H1 (cell line): ENCODE measurements at regions not wholly inside any gene's neighbourhood (a gene's known extent, or its start where the extent isn't known, plus 50 kb on each side); places are given as distances from the start of the nearest gene placed in this dataset.

Source experiments
- CTCF ChIA-PET: fragments of 300-600 bp; sonication (Branson Sonifier 250); formaldehyde crosslinking; loops from one replicate; lab custom pipeline; 2021; ENCODE audit not compliant: partially characterized antibody; lab: Charles Lee
- POLR2A ChIA-PET: fragments of 300-600 bp; sonication (Branson Sonifier 250); formaldehyde crosslinking; loops from one replicate; lab custom pipeline; 2021; ENCODE audit warnings: inconsistent platforms; ENCODE audit not compliant: partially characterized antibody; lab: Charles Lee
- DNase-seq, 2 experiments: peaks; one replicate each; pipeline versions ENCODE4 v3.0.0 to v3.0.0-alpha.2; 2010 to 2022; ENCODE audit warnings: low spot score in 2 of 2, low read depth in 1 of 2, mixed read lengths in 1 of 2
- FAIRE-seq: peaks from 2 replicates; lab custom pipeline; 2011; peaks lifted over from hg19 to GRCh38; lab: Jason Lieb, UNC
- H2AFZ ChIP-seq: 2 replicates; pipeline ENCODE4 v1.8.1; 2012; ENCODE audit warnings: low read length, inconsistent platforms
- H2AK5ac ChIP-seq: 2 replicates; pipeline ENCODE4 v1.6.1; 2013; ENCODE audit warnings: low read depth, low read length
- H2BK120ac ChIP-seq: replicated peaks from 2 replicates; pipeline ENCODE3; 2013; ENCODE audit warnings: low read depth, low read length, inconsistent platforms
- H2BK12ac ChIP-seq: 2 replicates; pipeline ENCODE4 v1.6.1; 2013; ENCODE audit warnings: low read depth, low read length
- H2BK15ac ChIP-seq: 2 replicates; pipeline ENCODE4 v1.6.1; 2013; ENCODE audit warnings: low read length
- H2BK20ac ChIP-seq: 2 replicates; pipeline ENCODE4 v1.6.1; 2013; ENCODE audit warnings: low read length
- H2BK5ac ChIP-seq: 2 replicates; pipeline ENCODE4 v1.6.1; 2013; ENCODE audit warnings: low read depth, low read length
- H3K14ac ChIP-seq: 2 replicates; pipeline ENCODE4 v1.6.1; 2013; ENCODE audit warnings: inconsistent platforms; ENCODE audit not compliant: insufficient read length
- H3K18ac ChIP-seq: 2 replicates; pipeline ENCODE4 v1.6.1; 2013; ENCODE audit warnings: low read length; ENCODE audit errors: extremely low read depth
- H3K23ac ChIP-seq: 2 replicates; pipeline ENCODE4 v1.6.1; 2013; ENCODE audit warnings: inconsistent platforms; ENCODE audit not compliant: insufficient read length
- H3K23me2 ChIP-seq: 2 replicates; pipeline ENCODE4 v1.6.1; 2013; ENCODE audit warnings: low read depth, low read length
- H3K27ac ChIP-seq: 2 replicates; pipeline ENCODE4 v1.6.1; 2011; ENCODE audit warnings: low read depth, low read length, inconsistent platforms
- H3K27me3 ChIP-seq, 4 experiments: replicated peaks in 1 of 4; 1 replicate in 1 of 4; 2 replicates in 3 of 4; pipeline versions ENCODE4 v1.6.1 to v1.8.1; 2011 to 2013; ENCODE audit warnings: low read length in 3 of 4, mild to moderate bottlenecking in 3 of 4, inconsistent platforms in 2 of 4, mixed read lengths in 2 of 4, moderate library complexity in 1 of 4; ENCODE audit not compliant: control insufficient read depth in 3 of 4, insufficient read depth in 3 of 4; ENCODE audit errors: extremely low read depth in 1 of 4
- H3K36me3 ChIP-seq, 4 experiments: 2 replicates each; pipeline versions ENCODE4 v1.6.1 to v1.8.1; 2011 to 2013; ENCODE audit warnings: mild to moderate bottlenecking in 4 of 4, low read length in 3 of 4, moderate library complexity in 2 of 4, control low read depth in 1 of 4, inconsistent platforms in 1 of 4; ENCODE audit not compliant: insufficient read depth in 4 of 4, control insufficient read depth in 2 of 4
- H3K4ac ChIP-seq: replicated peaks from 2 replicates; pipeline ENCODE3; 2013; ENCODE audit warnings: low read length, low read depth, mixed read lengths, inconsistent platforms; ENCODE audit not compliant: insufficient read length
- H3K4me1 ChIP-seq, 4 experiments: replicated peaks in 1 of 4; 1 replicate in 1 of 4; 2 replicates in 3 of 4; pipeline versions ENCODE4 v1.6.1 to v1.8.1; 2011 to 2013; ENCODE audit warnings: low read length in 3 of 4, inconsistent platforms in 2 of 4, mixed read lengths in 1 of 4; ENCODE audit not compliant: insufficient read depth in 4 of 4, control insufficient read depth in 3 of 4
- H3K4me2 ChIP-seq, 2 experiments: 2 replicates each; pipeline versions ENCODE4 v1.6.1 to v1.8.1; 2011 to 2013; ENCODE audit warnings: low read depth in 2 of 2, low read length in 2 of 2, control low read depth in 1 of 2, inconsistent platforms in 1 of 2, mild to moderate bottlenecking in 1 of 2; ENCODE audit not compliant: insufficient read depth in 1 of 2
- H3K4me3 ChIP-seq, 4 experiments: fragments of 200-600, 300-600 bp in 1 of 4; sonication (generic), shearing (Covaris generic), sonication (Bioruptor Twin) in 1 of 4; 2 replicates each; pipeline versions ENCODE4 v1.5.1 to v1.8.1; 2011 to 2016; ENCODE audit warnings: low read length in 4 of 4, low read depth in 3 of 4, control low read depth in 2 of 4, inconsistent platforms in 2 of 4, mild to moderate bottlenecking in 2 of 4, mixed read lengths in 1 of 4, moderate library complexity in 1 of 4; ENCODE audit not compliant: insufficient read depth in 2 of 4; ENCODE audit errors: extremely low read depth in 1 of 4
- H3K56ac ChIP-seq: replicated peaks from 2 replicates; pipeline ENCODE3; 2013; ENCODE audit warnings: low read depth, mild to moderate bottlenecking, mixed read lengths, low read length, inconsistent platforms; ENCODE audit not compliant: insufficient read length
- H3K79me1 ChIP-seq: 2 replicates; pipeline ENCODE4 v1.6.1; 2013; ENCODE audit warnings: low read depth, low read length, control low read depth
- H3K79me2 ChIP-seq, 2 experiments: 2 replicates each; pipeline versions ENCODE4 v1.6.1 to v1.8.1; 2012 to 2013; ENCODE audit warnings: low read length in 2 of 2, mild to moderate bottlenecking in 2 of 2, inconsistent platforms in 1 of 2; ENCODE audit not compliant: insufficient read depth in 2 of 2, control insufficient read depth in 1 of 2
- H3K9ac ChIP-seq, 4 experiments: replicated peaks in 1 of 4; 1 replicate in 1 of 4; 2 replicates in 3 of 4; pipeline versions ENCODE4 v1.6.1 to v1.8.1; 2011 to 2013; ENCODE audit warnings: low read depth in 3 of 4, low read length in 3 of 4, control low read depth in 2 of 4, mild to moderate bottlenecking in 2 of 4, moderate library complexity in 2 of 4, inconsistent platforms in 1 of 4; ENCODE audit errors: extremely low read depth in 1 of 4
- H3K9me3 ChIP-seq, 2 experiments: 2 replicates each; pipeline versions ENCODE4 v1.6.1 to v1.8.1; 2012 to 2013; ENCODE audit warnings: mild to moderate bottlenecking in 2 of 2, moderate library complexity in 2 of 2, control low read depth in 1 of 2, inconsistent platforms in 1 of 2, low read depth in 1 of 2, low read length in 1 of 2, mixed read lengths in 1 of 2; ENCODE audit not compliant: insufficient read depth in 2 of 2
- H4K20me1 ChIP-seq, 2 experiments: replicated peaks in 1 of 2; 2 replicates each; pipeline versions ENCODE3 to v1.8.1; 2011 to 2013; ENCODE audit warnings: inconsistent platforms in 2 of 2, low read length in 2 of 2, mild to moderate bottlenecking in 1 of 2; ENCODE audit not compliant: insufficient read depth in 2 of 2, control insufficient read depth in 1 of 2
- H4K5ac ChIP-seq: 2 replicates; pipeline ENCODE4 v1.6.1; 2013; ENCODE audit warnings: low read length, low read depth, mixed read lengths, inconsistent platforms; ENCODE audit not compliant: insufficient read length
- H4K8ac ChIP-seq: 2 replicates; pipeline ENCODE4 v1.8.0; 2013; ENCODE audit warnings: mild to moderate bottlenecking, moderate library complexity, low read length, inconsistent platforms; ENCODE audit not compliant: insufficient read depth; ENCODE audit errors: extremely low read depth
- H4K91ac ChIP-seq: replicated peaks from 2 replicates; pipeline ENCODE3; 2013; ENCODE audit warnings: low read length, mixed read lengths, inconsistent platforms; ENCODE audit not compliant: insufficient read length
- GTF2F1 ChIP-seq: IDR thresholded peaks from 2 replicates; pipeline ENCODE4 v1.6.1; 2012; ENCODE audit warnings: low read depth, low read length, improper control_type of control experiment, borderline replicate concordance
- WGBS, 2 experiments: shearing (Covaris generic) in 1 of 2; methylation state at CpG; one replicate each; pipeline versions ENCODE4 v1.1.6 to v1.1.7; 2013 to 2015; ENCODE audit warnings: low lambda C conversion rate in 2 of 2, mixed read lengths in 2 of 2, inconsistent platforms in 1 of 2, low coverage in 1 of 2, missing lambda C conversion rate in 1 of 2; ENCODE audit not compliant: insufficient replicate concordance in 2 of 2, insufficient coverage in 1 of 2, insufficient read length in 1 of 2; ENCODE audit errors: extremely low coverage in 1 of 2, missing lambda C conversion rate in 1 of 2; 5-methylcytosine and 5-hydroxymethylcytosine counted together

GRCh38 chr1:67892476-67893125 lies 59.3 kb upstream of the GNG12 start:
- no peak overlapping the region for H3K27ac ChIP-seq
- H3K18ac ChIP-seq, result no peak overlapping the region
- no peak overlapping the region for H3K23ac ChIP-seq
- no peak overlapping the region for H2BK5ac ChIP-seq
- no peak overlapping the region for H3K9ac ChIP-seq
- no peak overlapping the region for H2AFZ ChIP-seq
- H2AK5ac ChIP-seq, result no peak overlapping the region
- no peaks in the 10 kb centered on the region for H3K27me3 ChIP-seq
- H4K8ac ChIP-seq, result no peak overlapping the region
- peaks cover 5 to 22% (median 15%) of the 10 kb centered on the region in 4 experiments for H3K4me1 ChIP-seq
- H3K4me2 ChIP-seq, result peak overlapping the region in 1 of 2 experiments; percentile 22; a peak in 1 of 4 replicates
- H2BK15ac ChIP-seq, result no peak overlapping the region
- CTCF ChIA-PET, result interaction anchor here (0.6 kb wide), 1 partner anchor 368 kb away, joined by 3 read pairs; no protein-coding TSS in a partner anchor
- H2BK12ac ChIP-seq, result no peak overlapping the region
- no peak overlapping the region for H3K4ac ChIP-seq
- H3K14ac ChIP-seq, result no peak overlapping the region
- no peaks in the 10 kb centered on the region for H3K36me3 ChIP-seq
- 38% methylated on average over 3 of the region's 3 CpGs; no CpG with 5 or more reads in 1 of the 2 experiments for WGBS, 2 experiments
- H3K23me2 ChIP-seq, result no peaks in the 10 kb centered on the region
- DNase-seq (no peak), FAIRE-seq (no peak)
- H3K79me1 ChIP-seq, result no peaks in the 10 kb centered on the region
- no peak overlapping the region for H3K56ac ChIP-seq
- H3K4me3 ChIP-seq, result no peak overlapping the region
- H2BK20ac ChIP-seq, result no peak overlapping the region
- no peak overlapping the region for H4K5ac ChIP-seq
- no peaks in the 10 kb centered on the region for H3K79me2 ChIP-seq
- H2BK120ac ChIP-seq, result no peak overlapping the region
- no peaks in the 10 kb centered on the region for H4K20me1 ChIP-seq
- POLR2A ChIA-PET, result no interaction called here
- no peak overlapping the region for H4K91ac ChIP-seq
- H3K9me3 ChIP-seq, result no peaks in the 10 kb centered on the region
- TF ChIP-seq GTF2F1, result no peak
